ENCODE measurements at regions not wholly inside any gene's neighbourhood (a gene's known extent, or its start where the extent isn't known, plus 50 kb on each side); places are given as distances from the start of the nearest gene placed in this dataset.
A peak's percentile ranks its signal among the peaks of the same experiment; 100 is the strongest.
"Not testable (repeated sequence)": the region's sequence is repeated elsewhere in the genome, so short reads cannot be mapped to it uniquely, and the experiment has no call there.

DNA sequence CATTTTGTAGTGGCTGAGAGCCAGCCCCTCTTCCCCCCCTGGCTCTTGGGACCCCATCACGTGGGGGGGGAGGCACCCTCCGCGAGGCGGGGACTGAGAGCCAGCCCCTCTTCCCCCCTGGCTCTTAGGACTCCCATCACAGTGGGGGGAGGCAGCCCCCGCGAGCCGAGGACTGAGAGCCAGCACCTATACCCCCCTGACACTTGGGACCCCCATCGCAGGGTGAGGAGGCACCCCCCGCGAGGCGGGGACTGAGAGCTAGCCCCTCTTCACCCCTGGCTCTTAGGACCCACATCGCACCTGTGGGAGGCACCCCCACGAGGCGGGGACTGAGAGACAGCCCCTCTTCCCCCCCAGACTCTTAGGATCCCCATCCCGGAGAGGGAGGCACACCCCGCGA is 2426.5 kb upstream of the PCDH20 start:
- no peak for DNase-seq

DNA sequence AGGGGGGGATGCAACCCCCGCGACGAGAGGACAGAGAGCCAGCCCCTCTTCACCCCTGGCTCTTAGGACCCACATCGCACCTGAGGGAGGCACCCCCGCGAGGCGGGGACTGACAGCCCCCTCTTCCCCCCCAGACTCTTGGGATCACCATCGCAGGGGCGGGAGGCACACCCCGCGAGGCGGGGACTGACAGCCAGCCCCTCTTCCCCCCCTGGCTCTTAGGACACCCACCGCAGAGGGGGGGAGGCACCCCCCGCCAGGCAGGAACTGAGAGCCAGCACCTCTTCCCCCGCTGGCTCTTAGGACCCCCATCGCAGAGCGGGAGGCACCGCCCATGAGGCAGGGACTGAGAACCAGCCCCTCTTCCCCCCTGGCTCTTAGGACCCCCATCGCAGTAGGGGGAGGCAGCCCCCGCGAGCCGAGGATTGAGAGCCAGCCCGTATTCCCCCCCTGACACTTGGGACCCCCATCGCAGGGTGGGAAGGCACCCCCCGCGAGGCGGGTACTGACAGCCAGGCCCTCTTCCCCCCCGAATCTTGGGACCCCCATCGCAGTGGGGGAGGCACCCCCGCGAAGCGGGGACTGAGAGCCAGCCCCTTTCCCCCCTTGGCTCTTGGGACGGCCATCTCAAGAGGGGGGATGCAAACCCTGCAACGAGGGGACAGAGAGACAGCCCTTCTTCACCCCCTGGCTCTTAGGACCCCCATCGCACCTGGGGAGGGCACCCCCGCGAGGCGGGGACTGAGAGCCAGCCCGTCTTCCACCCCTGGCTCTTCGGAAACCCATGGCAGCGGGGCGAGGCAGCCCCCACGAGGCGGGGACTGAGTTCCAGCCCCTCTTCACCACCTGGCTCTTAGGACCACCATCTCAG is 2425.1 kb upstream of the PCDH20 start:
- intact Hi-C loops (cut with DNase I) = no loop called here

More for the DNA sequence above, 2426.5 kb upstream of the PCDH20 start:
- TF ChIP-seq, protein P1, sequence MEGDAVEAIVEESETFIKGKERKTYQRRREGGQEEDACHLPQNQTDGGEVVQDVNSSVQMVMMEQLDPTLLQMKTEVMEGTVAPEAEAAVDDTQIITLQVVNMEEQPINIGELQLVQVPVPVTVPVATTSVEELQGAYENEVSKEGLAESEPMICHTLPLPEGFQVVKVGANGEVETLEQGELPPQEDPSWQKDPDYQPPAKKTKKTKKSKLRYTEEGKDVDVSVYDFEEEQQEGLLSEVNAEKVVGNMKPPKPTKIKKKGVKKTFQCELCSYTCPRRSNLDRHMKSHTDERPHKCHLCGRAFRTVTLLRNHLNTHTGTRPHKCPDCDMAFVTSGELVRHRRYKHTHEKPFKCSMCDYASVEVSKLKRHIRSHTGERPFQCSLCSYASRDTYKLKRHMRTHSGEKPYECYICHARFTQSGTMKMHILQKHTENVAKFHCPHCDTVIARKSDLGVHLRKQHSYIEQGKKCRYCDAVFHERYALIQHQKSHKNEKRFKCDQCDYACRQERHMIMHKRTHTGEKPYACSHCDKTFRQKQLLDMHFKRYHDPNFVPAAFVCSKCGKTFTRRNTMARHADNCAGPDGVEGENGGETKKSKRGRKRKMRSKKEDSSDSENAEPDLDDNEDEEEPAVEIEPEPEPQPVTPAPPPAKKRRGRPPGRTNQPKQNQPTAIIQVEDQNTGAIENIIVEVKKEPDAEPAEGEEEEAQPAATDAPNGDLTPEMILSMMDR (IDR thresholded peaks at IDR 0.05) = no peak
- Histone ChIP-seq H3K4me3 (no peak overlapping the region), H3K4me1 (no peaks in the 10 kb centered on the region), H3K27ac (no peak overlapping the region), H3K27me3 (ENCODE audit: insufficient read depth in 3 of 3, low read length in 2 of 3) (no peaks in the 10 kb centered on the region), H3K9me3 (no peaks in the 10 kb centered on the region), H3K36me3 (ENCODE audit: insufficient read depth in 1 of 2, low read depth in 1 of 2) (no peaks in the 10 kb centered on the region)
- intact Hi-C loops (cut with DNase I) = no loop called here
- no peak for ATAC-seq
- WGBS, 3 donors = 95 to 96% (median 95%) methylated on average over 14 to 17 of the region's 17 CpGs

DNA sequence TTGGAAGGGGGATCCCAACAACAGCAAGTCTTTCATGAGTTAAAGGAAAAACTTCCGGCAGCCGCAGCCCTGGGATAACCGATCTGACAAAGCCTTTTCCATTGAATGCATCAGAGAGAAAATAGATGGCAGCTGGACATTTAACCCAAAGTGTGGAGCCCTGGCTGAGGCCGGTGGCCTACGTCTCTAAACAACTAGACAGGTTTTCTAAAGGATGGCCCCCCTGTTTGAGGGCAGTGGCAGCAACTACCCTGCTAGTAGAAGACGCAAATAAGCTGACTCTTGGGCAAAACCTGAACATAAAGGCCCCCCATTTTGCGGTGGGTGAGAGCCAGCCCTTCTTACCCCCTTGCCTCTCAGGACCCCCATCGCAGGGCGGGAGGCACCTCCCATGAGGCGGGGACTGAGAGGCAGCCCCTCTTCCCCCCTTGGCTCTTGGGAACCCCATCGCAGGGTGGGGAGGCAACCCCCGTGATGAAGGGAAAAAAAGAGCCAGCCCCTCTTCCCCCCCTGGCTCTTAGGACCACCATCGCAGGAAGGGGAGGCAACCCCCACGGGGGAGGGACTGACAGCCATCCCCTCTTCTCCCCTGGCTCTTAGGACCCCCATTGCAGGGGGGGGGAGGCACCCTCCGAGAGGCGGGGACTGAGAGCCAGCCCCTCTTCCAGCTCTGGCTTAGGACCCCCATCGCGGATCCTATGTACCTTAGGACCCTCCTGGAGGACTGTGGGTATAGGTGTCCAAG is 2422.9 kb upstream of the PCDH20 start:
- H3K27ac ChIP-seq = no peak overlapping the region
- H3K27me3 ChIP-seq (ENCODE audit: insufficient read depth in 3 of 3, low read length in 2 of 3) = no peaks in the 10 kb centered on the region
- no peak overlapping the region for H3K4me3 ChIP-seq
- no peaks in the 10 kb centered on the region for H3K9me3 ChIP-seq
- DNase-seq (no peak), ATAC-seq (no peak)
- 92 to 97% (median 92%) methylated on average over 12 to 18 of the region's 18 CpGs for WGBS, 3 donors
- intact Hi-C loops (cut with DNase I) = no loop called here
- H3K4me1 ChIP-seq = no peaks in the 10 kb centered on the region
- TF ChIP-seq, protein P1 (IDR thresholded peaks at IDR 0.05) = no peak
- H3K36me3 ChIP-seq (ENCODE audit: insufficient read depth in 1 of 2, low read depth in 1 of 2) = no peaks in the 10 kb centered on the region

More for the DNA sequence above, 2425.1 kb upstream of the PCDH20 start:
- TF ChIP-seq, protein P1 (IDR thresholded peaks at IDR 0.05) = no peak
- Histone ChIP-seq H3K36me3 (ENCODE audit: insufficient read depth in 1 of 2, low read depth in 1 of 2) (no peaks in the 10 kb centered on the region), H3K4me3 (no peak overlapping the region), H3K27me3 (ENCODE audit: insufficient read depth in 3 of 3, low read length in 2 of 3) (no peaks in the 10 kb centered on the region), H3K9me3 (no peaks in the 10 kb centered on the region), H3K27ac (no peak overlapping the region), H3K4me1 (no peaks in the 10 kb centered on the region)
- DNase-seq (no peak), ATAC-seq (no peak)
- 97 to 98% (median 97%) methylated on average over 33 to 44 of the region's 44 CpGs for WGBS, 3 donors

DNA sequence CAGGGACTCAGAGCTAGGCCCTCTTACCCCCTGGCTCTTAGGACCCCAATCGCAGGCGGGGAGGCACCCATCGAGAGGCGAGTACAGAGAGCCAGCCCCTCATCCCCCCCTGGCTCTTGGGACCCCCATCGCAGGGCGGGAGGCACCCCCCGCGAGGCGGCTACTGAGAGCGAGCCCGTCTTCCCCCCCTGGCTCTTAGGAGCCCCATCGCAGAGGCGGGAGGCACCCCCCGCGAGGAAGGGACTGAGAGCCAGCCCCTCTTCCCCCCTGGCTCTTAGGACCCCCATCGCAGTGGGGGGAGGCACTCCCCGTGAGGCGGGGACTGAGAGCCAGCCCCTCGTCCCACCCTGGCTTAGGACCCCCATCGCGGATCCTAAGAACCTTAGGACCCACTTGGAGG is 2422.1 kb upstream of the PCDH20 start:
- H3K4me1 ChIP-seq; ATAC-seq; H3K36me3 ChIP-seq (ENCODE audit: insufficient read depth in 1 of 2, low read depth in 1 of 2); H3K4me3 ChIP-seq; DNase-seq; H3K9me3 ChIP-seq; H3K27me3 ChIP-seq (ENCODE audit: insufficient read depth in 3 of 3, low read length in 2 of 3); intact Hi-C loops (cut with DNase I); H3K27ac ChIP-seq: not testable (repeated sequence)
- 95 to 98% (median 97%) methylated on average over 13 to 21 of the region's 21 CpGs for WGBS, 3 donors

DNA sequence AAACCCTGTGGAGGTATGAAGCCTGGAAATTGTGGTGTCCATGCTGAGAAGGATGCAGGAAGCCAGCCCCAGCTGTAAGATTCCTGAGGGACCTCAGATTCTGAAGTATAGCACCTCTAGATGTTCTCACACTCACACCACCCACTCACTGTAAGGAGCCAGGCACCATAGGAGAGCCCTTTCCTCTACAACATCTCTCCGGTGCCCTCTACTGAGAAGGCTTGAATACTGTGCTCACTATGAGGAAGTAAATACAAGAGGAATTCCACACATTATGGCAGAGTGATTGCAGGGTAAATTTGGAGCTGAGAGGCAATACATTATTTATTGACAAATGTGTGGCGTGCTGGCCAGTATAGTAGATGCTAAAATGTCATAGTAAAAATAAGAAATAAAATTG is 2414.0 kb upstream of the PCDH20 start:
- H3K9me3 ChIP-seq; H3K4me1 ChIP-seq; H3K27ac ChIP-seq; DNase-seq; H3K27me3 ChIP-seq (ENCODE audit: insufficient read depth in 3 of 3, low read length in 2 of 3); ATAC-seq; H3K4me3 ChIP-seq; intact Hi-C loops (cut with DNase I); H3K36me3 ChIP-seq (ENCODE audit: insufficient read depth in 1 of 2, low read depth in 1 of 2): not testable (repeated sequence)
- WGBS, 3 donors = no CpG with 5 or more reads among the region's 2 CpGs

DNA sequence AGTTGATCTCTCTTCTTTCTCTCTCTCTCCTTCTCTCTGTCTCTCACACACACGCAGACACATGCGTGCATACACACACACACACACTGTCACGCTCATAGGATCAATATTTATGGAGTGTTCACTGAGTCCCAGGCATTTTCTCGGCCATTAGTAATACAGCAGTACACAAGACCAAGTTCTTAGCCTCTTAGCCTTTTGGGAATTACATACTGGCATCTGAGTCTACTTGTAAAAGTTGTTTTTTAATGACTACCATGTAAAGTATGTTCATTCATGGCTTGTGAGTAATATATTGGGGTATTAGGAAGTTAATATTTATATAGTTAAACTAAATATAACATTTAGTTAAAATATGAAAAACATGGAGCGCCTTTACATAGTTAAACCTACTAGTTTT is 2406.1 kb upstream of the PCDH20 start:
- DNase-seq; ATAC-seq; H3K27ac ChIP-seq; H3K4me1 ChIP-seq; H3K36me3 ChIP-seq (ENCODE audit: insufficient read depth in 1 of 2, low read depth in 1 of 2); H3K27me3 ChIP-seq (ENCODE audit: insufficient read depth in 3 of 3, low read length in 2 of 3); H3K9me3 ChIP-seq; H3K4me3 ChIP-seq; intact Hi-C loops (cut with DNase I): not testable (repeated sequence)
- WGBS, 3 donors = 44 to 58% methylated on average over 4 to 5 of the region's 5 CpGs; no CpG with 5 or more reads in 1 of the 3 donors

DNA sequence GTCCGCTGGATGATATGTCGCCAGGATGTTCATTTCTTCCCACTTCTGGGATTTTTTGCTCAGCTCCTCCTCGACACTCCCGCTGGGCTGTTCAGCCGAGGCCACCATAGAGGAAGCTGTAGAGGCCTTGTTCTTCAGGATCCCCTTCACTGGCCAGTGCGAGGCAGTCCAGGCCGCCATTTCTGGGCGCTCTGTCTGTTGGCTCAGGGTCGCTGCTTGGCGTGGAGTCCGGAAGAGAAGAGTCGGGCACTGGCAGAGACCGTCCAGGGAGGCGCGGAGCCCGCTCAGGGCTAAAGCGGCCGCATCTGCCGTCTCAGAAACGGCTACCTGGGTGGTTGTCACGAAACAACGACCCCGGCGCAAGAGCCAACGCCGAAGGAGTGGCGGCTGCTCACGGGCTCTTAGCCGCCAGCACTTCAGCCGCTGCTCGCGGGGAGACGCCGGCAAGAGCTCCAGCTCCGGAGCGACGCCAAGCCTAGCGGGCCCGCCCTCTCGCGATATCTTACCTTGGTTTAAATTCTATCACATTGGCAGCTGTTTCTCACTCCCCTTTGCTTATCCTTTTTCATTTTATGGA is 2395.9 kb upstream of the PCDH20 start:
- H3K4me3 ChIP-seq; H3K27ac ChIP-seq; ATAC-seq; H3K36me3 ChIP-seq (ENCODE audit: insufficient read depth in 1 of 2, low read depth in 1 of 2); intact Hi-C loops (cut with DNase I); H3K9me3 ChIP-seq; H3K27me3 ChIP-seq (ENCODE audit: insufficient read depth in 3 of 3, low read length in 2 of 3); H3K4me1 ChIP-seq: not testable (repeated sequence)
- peak in 1 of 2 donors; percentile 30 for DNase-seq
- WGBS, 3 donors = 90 to 93% (median 90%) methylated on average over 40 to 41 of the region's 41 CpGs

DNA sequence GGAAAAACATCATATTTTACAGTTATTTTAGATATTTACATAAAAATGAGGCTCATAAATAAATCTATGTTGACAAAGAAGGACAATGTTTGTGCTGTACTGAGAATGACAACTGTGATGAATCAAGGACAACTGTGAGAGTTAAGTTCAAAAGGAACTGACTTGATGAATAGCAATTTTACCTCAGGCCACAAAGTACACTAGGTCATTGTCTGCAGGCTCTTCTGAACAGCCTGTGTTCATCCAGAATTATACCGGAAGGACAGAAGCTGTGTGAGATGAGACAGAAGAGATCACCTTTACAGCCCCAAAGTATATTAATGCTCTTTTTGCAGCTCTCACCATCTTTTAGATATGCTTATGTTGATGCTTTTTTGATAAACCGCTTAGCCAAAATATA is 2375.5 kb upstream of the PCDH20 start:
- H3K27ac ChIP-seq; DNase-seq; H3K9me3 ChIP-seq; H3K4me3 ChIP-seq; ATAC-seq; H3K27me3 ChIP-seq (ENCODE audit: insufficient read depth in 3 of 3, low read length in 2 of 3); intact Hi-C loops (cut with DNase I); H3K4me1 ChIP-seq; H3K36me3 ChIP-seq (ENCODE audit: insufficient read depth in 1 of 2, low read depth in 1 of 2): not testable (repeated sequence)
- WGBS, 3 donors = 71 to 91% (median 88%) methylated on average over 2 of the region's 2 CpGs

Data from psoas muscle (tissue), 7 donors.